Esophagus muscularis mucosa (tissue), 4 donors: ENCODE measurements at regions not wholly inside any gene's neighbourhood (a gene's known extent, or its start where the extent isn't known, plus 50 kb on each side); places are given as distances from the start of the nearest gene placed in this dataset.

Experiments
- DNase-seq: peaks from one replicate; pipeline ENCODE4 v3.0.0-alpha.2; 2017; ENCODE audit errors: extremely low spot score
- H3K27ac ChIP-seq, 4 donors: fragments of 200-600 bp; sonication (generic); replicated peaks in 1 of 4; 1 replicate in 3 of 4; 2 replicates in 1 of 4; pipeline ENCODE4 v1.5.1; 2016 to 2019; ENCODE audit warnings: mild to moderate bottlenecking in 1 of 4
- H3K27me3 ChIP-seq, 4 donors: fragments of 200-600 bp; sonication (generic); one replicate each; pipeline versions ENCODE4 v1.5.1 to v1.6.0; 2016 to 2019
- H3K36me3 ChIP-seq, 4 donors: fragments of 200-600 bp; sonication (generic); one replicate each; pipeline ENCODE4 v1.5.1; 2016 to 2019
- H3K4me1 ChIP-seq, 4 donors: fragments of 200-600 bp; sonication (generic); one replicate each; pipeline ENCODE4 v1.5.1; 2016 to 2019
- H3K4me3 ChIP-seq, 4 donors: fragments of 200-600 bp; sonication (generic); 1 replicate in 2 of 4; 2 replicates in 2 of 4; pipeline ENCODE4 v1.5.1; 2016 to 2019; ENCODE audit warnings: mild to moderate bottlenecking in 4 of 4, moderate library complexity in 1 of 4
- H3K9me3 ChIP-seq, 4 donors: fragments of 200-600 bp; sonication (generic); 1 replicate in 3 of 4; 2 replicates in 1 of 4; pipeline ENCODE4 v1.5.1; 2016 to 2019
- EP300 ChIP-seq: sonication (generic); formaldehyde crosslinking; IDR thresholded peaks from one replicate; pipeline ENCODE4 v1.6.1; 2017; ENCODE audit warnings: antibody characterized with exemption
- POLR2A ChIP-seq: fragments of 450-650 bp; IDR thresholded peaks from one replicate; pipeline ENCODE4 v1.6.1; 2017; ENCODE audit warnings: antibody characterized with exemption, moderate library complexity, mild to moderate bottlenecking, low read depth
- POLR2AphosphoS5 ChIP-seq, 2 donors: sonication (generic); formaldehyde crosslinking; IDR thresholded peaks; one replicate each; pipeline ENCODE4 v1.6.1; 2017; ENCODE audit warnings: antibody characterized with exemption in 2 of 2
- WGBS: methylation state at CpG from one replicate; pipeline ENCODE4 v1.1.5; 2018; 5-methylcytosine and 5-hydroxymethylcytosine counted together
- intact Hi-C: fragments of 100-400 bp; cut with DNase I; formaldehyde crosslinking; loops from one replicate; pipeline ENCODE4 v1.15.1; 2023
- TF ChIP-seq, protein P1 (sequence below), 3 experiments: fragments of 200-600 bp in 2 of 3; fragments of 450-650 bp in 1 of 3; sonication (generic) in 2 of 3; IDR thresholded peaks; one replicate each; pipeline ENCODE4 v1.5.1; 2017 to 2019; ENCODE audit warnings: antibody characterized with exemption in 3 of 3, mild to moderate bottlenecking in 2 of 3, moderate library complexity in 1 of 3

DNA sequence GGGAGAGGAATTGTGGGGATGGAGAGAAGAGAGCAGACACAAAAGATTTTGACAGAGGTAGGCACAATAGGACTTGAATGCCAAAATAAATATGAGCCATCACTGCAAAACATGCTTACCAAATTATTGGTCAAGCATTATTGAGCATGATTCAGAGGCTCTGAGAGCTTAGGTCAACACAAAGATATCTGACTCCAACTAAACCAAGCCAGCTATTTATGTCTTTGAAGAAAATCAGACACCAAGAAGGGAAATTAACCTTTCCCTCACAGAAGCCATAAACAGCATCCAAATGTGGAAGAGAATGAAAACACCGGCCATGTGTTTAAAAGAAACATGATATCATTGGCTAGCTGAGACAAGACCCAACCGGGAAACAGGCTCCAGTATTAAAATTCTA, 323.2 kb downstream of the RAB28 start:
- no peaks in the 10 kb centered on the region for H3K27me3 ChIP-seq
- H3K4me3 ChIP-seq, result no peak overlapping the region
- no peaks in the 10 kb centered on the region for H3K9me3 ChIP-seq
- H3K27ac ChIP-seq, result no peak overlapping the region
- no peak for TF ChIP-seq POLR2AphosphoS5 (IDR thresholded peaks at IDR 0.05)
- no peak for TF ChIP-seq EP300
- TF ChIP-seq, protein P1, sequence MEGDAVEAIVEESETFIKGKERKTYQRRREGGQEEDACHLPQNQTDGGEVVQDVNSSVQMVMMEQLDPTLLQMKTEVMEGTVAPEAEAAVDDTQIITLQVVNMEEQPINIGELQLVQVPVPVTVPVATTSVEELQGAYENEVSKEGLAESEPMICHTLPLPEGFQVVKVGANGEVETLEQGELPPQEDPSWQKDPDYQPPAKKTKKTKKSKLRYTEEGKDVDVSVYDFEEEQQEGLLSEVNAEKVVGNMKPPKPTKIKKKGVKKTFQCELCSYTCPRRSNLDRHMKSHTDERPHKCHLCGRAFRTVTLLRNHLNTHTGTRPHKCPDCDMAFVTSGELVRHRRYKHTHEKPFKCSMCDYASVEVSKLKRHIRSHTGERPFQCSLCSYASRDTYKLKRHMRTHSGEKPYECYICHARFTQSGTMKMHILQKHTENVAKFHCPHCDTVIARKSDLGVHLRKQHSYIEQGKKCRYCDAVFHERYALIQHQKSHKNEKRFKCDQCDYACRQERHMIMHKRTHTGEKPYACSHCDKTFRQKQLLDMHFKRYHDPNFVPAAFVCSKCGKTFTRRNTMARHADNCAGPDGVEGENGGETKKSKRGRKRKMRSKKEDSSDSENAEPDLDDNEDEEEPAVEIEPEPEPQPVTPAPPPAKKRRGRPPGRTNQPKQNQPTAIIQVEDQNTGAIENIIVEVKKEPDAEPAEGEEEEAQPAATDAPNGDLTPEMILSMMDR (IDR thresholded peaks at IDR 0.05), result no peak
- TF ChIP-seq POLR2A, result no peak
- WGBS, result 62% methylated on average over 2 of the region's 2 CpGs
- intact Hi-C loops, result no loop called here
- DNase-seq, result no peak
- no peaks in the 10 kb centered on the region for H3K4me1 ChIP-seq
- no peaks in the 10 kb centered on the region for H3K36me3 ChIP-seq

DNA sequence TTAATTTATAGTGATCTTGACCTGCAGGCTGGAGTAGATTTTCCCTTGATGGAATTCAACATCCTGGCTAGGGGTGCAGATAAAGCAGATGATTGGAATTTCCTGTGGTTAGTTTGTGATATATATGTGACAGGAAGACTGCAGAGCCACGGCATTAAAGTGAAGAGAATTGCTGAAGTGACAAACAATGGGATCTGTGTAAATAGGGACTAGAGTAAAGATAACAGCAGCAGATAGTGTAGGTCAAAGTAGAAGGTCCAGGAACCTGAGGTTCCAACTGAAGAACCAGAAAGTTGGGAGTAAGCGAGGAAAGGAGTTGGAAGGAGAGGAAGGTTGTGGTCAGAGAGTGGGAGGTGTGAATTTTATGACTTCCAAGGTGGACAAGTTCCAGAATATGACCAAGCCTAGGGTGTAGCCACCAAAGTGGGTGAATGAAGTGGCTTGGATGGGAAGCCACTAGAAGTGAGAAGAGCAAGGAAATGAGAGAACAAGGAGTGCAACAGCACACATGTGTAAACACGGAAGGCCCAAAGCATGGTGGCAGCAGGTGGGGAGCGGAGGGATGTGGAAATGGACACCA, 325.0 kb downstream of the RAB28 start:
- Histone ChIP-seq H3K4me3 (no peak overlapping the region), H3K4me1 (no peaks in the 10 kb centered on the region), H3K36me3 (no peaks in the 10 kb centered on the region), H3K27ac (no peak overlapping the region), H3K27me3 (no peaks in the 10 kb centered on the region), H3K9me3 (no peaks in the 10 kb centered on the region)
- intact Hi-C loops, result no loop called here
- 76% methylated on average over 4 of the region's 4 CpGs for WGBS
- DNase-seq, result no peak
- TF ChIP-seq, protein P1 (IDR thresholded peaks at IDR 0.05), result no peak
- TF ChIP-seq POLR2A (no peak), EP300 (no peak), POLR2AphosphoS5 (IDR thresholded peaks at IDR 0.05) (no peak)

DNA sequence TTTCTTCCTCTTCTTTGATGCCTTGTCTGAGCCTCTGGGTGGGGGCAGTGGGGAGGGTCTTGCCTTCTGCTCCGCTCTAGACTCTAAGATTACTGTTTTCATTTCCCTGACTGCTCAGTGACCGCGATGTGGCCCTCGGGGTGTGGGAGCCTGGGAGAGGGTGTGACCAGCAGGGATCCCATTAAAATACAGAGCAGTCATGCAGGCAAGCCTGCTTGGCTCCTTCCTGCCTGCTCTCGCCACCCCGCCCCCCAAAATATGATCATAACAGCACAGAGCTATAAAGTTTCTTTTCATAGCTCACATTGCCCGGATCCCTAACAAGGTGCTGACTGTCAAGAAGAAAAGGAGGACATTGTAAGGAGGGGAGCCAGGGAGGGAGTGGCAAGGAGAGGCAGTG, 332.9 kb downstream of the RAB28 start:
- Histone ChIP-seq H3K36me3 (no peaks in the 10 kb centered on the region), H3K27ac (no peak overlapping the region), H3K27me3 (no peaks in the 10 kb centered on the region), H3K4me1 (no peaks in the 10 kb centered on the region), H3K4me3 (no peak overlapping the region), H3K9me3 (no peaks in the 10 kb centered on the region)
- intact Hi-C loops, result no loop called here
- TF ChIP-seq, protein P1 (IDR thresholded peaks at IDR 0.05), result no peak
- TF ChIP-seq POLR2AphosphoS5 (IDR thresholded peaks at IDR 0.05), result no peak
- TF ChIP-seq EP300, result no peak
- TF ChIP-seq POLR2A, result no peak
- DNase-seq, result no peak
- WGBS, result 68% methylated on average over 7 of the region's 7 CpGs

DNA sequence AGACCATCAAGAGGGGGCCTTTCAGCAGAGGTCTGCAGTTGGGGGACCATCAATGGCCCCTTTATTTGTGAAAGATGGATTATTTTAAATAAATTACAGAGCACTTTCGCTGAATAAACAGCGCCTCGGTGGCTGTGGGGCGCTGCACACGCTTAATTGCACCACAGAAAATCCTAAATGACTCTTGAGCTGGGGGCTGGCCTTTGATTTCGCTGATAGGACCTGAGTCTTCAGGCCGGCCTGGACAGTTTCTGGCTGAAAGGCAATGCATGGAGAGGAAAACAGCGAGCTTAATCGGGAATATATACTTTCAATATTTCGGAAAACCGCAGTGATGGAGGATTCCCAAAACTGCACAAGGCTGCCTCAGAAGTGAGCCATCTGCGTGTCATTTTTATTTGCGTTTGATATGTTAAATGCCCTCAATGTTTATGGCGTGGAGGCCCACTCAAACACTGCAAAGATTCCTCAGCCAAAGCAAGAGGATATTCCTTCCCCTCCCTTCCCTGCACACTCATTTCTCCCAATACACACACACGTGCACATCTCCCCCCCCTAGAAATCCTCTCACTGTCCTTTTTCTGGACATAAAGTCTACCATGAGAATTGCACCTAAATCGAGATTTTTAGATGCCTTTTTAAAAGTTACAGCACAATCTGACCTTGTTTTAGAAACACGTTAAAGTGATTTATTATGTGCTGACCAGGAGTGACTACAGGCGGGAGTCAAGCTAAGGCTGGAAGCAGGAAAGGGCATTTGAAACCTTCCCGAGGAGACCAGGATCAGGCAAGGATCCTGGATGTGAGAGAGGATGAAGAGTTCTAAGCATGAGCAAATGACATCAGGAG, 340.7 kb downstream of the RAB28 start:
- H3K9me3 ChIP-seq, result no peaks in the 10 kb centered on the region
- intact Hi-C loops, result no loop called here
- 47% methylated on average over 19 of the region's 19 CpGs for WGBS
- no peak overlapping the region for H3K4me3 ChIP-seq
- no peak overlapping the region for H3K27ac ChIP-seq
- no peak for DNase-seq
- H3K27me3 ChIP-seq, result no peaks in the 10 kb centered on the region
- H3K36me3 ChIP-seq, result no peaks in the 10 kb centered on the region
- H3K4me1 ChIP-seq, result peaks cover 0 to 13% (median 11%) of the 10 kb centered on the region in 4 donors
- TF ChIP-seq POLR2A (no peak), EP300 (no peak), POLR2AphosphoS5 (IDR thresholded peaks at IDR 0.05) (no peak)
- TF ChIP-seq, protein P1 (IDR thresholded peaks at IDR 0.05), result no peak
